ENCODE measurements at regions not wholly inside any gene's neighbourhood (a gene's known extent, or its start where the extent isn't known, plus 50 kb on each side); places are given as distances from the start of the nearest gene placed in this dataset.
"Not testable (repeated sequence)": the region's sequence is repeated elsewhere in the genome, so short reads cannot be mapped to it uniquely, and the experiment has no call there.

DNA sequence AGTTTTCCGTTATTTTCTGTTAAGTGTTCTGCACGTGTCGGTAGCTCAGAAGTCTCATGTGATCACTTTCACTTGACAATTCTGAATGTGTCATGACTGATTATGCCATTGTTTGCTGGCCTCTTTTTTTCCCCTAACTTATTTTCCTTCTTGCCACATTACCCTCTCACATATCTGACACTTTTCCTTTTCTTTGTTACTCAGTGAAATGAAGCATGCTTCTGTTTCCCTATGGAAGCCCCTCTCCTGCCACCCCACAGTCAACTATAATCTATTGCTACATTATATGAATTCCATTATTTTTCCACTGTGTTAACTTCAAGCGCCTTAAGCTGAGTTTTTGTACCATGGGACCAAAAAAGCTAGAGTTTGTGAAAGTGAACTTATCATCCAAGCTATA lies 531.6 kb upstream of the HS3ST5 start:
- Histone ChIP-seq H3K9ac (ENCODE audit: low read length) (no peak overlapping the region), H3K4me3 (ENCODE audit: insufficient read depth, low read depth, low read length) (no peak overlapping the region), H3K27me3 (ENCODE audit: insufficient read depth, low read length) (no peaks in the 10 kb centered on the region), H3K79me2 (ENCODE audit: insufficient read depth, low read length) (no peaks in the 10 kb centered on the region), H3K27ac (ENCODE audit: low read depth, low read length) (no peak overlapping the region), H4K20me1 (ENCODE audit: insufficient read depth, low read length) (no peaks in the 10 kb centered on the region), H2AFZ (ENCODE audit: low read depth, low read length) (no peak overlapping the region), H3K36me3 (ENCODE audit: insufficient read depth, low read length) (no peaks in the 10 kb centered on the region), H3K4me1 (ENCODE audit: insufficient read depth, low read length) (no peaks in the 10 kb centered on the region), H3K4me2 (ENCODE audit: low read length) (no peak overlapping the region), H3K9me3 (ENCODE audit: insufficient read depth, low read depth, low read length) (no peaks in the 10 kb centered on the region)
- no peak for DNase-seq (ENCODE audit: low read depth)
- FAIRE-seq, result no peak
- Mint-ChIP-seq H3K4me1 (ENCODE audit: low read depth, unreplicated experiment) (no peaks in the 10 kb centered on the region), H3K4me3 (ENCODE audit: unreplicated experiment) (no peak overlapping the region), H3K9me3 (ENCODE audit: unreplicated experiment) (no peaks in the 10 kb centered on the region), H3K36me3 (ENCODE audit: low read depth, unreplicated experiment) (no peaks in the 10 kb centered on the region), H3K27me3 (ENCODE audit: low read depth, unreplicated experiment) (no peaks in the 10 kb centered on the region), H3K27ac (ENCODE audit: unreplicated experiment) (no peak overlapping the region)
- TF ChIP-seq, protein P1, sequence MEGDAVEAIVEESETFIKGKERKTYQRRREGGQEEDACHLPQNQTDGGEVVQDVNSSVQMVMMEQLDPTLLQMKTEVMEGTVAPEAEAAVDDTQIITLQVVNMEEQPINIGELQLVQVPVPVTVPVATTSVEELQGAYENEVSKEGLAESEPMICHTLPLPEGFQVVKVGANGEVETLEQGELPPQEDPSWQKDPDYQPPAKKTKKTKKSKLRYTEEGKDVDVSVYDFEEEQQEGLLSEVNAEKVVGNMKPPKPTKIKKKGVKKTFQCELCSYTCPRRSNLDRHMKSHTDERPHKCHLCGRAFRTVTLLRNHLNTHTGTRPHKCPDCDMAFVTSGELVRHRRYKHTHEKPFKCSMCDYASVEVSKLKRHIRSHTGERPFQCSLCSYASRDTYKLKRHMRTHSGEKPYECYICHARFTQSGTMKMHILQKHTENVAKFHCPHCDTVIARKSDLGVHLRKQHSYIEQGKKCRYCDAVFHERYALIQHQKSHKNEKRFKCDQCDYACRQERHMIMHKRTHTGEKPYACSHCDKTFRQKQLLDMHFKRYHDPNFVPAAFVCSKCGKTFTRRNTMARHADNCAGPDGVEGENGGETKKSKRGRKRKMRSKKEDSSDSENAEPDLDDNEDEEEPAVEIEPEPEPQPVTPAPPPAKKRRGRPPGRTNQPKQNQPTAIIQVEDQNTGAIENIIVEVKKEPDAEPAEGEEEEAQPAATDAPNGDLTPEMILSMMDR (IDR thresholded peaks at IDR 0.05; ENCODE audit: insufficient read depth, low read depth, low read length), result no peak
- TF ChIP-seq EZH2 (IDR thresholded peaks at IDR 0.05; ENCODE audit: insufficient read depth, low read length), result no peak

DNA sequence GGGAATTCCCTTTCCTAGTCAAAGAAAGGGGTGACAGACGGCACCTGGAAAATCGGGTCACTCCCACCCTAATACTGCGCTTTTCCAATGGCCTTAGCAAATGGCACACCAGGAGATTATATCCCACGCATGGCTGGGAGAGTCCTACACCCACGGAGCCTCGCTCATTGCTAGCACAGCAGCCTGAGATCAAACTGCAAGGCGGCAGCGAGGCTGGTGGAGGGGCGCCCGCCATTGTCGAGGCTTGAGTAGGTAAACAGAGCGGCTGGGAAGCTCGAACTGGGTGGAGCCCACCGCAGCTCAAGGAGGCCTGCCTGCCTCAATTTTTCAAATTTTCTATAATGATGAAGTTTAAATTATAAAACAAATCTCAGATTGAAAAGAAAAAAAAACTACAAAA lies 522.7 kb upstream of the HS3ST5 start:
- not testable (repeated sequence) for H3K27me3 Mint-ChIP-seq (ENCODE audit: low read depth, unreplicated experiment); FAIRE-seq; DNase-seq (ENCODE audit: low read depth); H3K79me2 ChIP-seq (ENCODE audit: insufficient read depth, low read length); H3K27me3 ChIP-seq (ENCODE audit: insufficient read depth, low read length); H4K20me1 ChIP-seq (ENCODE audit: insufficient read depth, low read length); H3K4me2 ChIP-seq (ENCODE audit: low read length); H3K4me1 Mint-ChIP-seq (ENCODE audit: low read depth, unreplicated experiment); H3K9ac ChIP-seq (ENCODE audit: low read length); H3K9me3 ChIP-seq (ENCODE audit: insufficient read depth, low read depth, low read length); H3K4me1 ChIP-seq (ENCODE audit: insufficient read depth, low read length); H3K27ac ChIP-seq (ENCODE audit: low read depth, low read length); H3K9me3 Mint-ChIP-seq (ENCODE audit: unreplicated experiment); H2AFZ ChIP-seq (ENCODE audit: low read depth, low read length); H3K4me3 ChIP-seq (ENCODE audit: insufficient read depth, low read depth, low read length); H3K36me3 ChIP-seq (ENCODE audit: insufficient read depth, low read length); H3K36me3 Mint-ChIP-seq (ENCODE audit: low read depth, unreplicated experiment); H3K4me3 Mint-ChIP-seq (ENCODE audit: unreplicated experiment); H3K27ac Mint-ChIP-seq (ENCODE audit: unreplicated experiment)

DNA sequence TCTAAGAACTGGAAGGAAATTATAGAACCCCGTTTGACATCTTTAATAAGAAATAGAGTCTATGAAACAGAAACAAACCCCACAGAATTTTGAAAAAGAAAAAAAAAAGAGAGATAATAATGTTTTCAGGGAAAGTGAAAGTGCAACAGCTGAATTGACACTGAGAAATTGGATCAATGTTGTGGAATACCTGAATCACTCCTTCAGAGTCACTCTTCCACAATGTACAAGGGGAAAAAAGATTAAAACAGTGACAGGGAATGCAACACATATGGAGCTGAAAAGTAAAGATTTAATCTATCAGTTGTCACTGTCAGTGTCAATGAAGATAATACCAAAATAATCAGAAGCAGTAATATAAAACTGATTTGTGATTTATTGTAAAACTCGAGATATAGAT lies 520.8 kb upstream of the HS3ST5 start:
- Histone ChIP-seq H3K4me3 (ENCODE audit: insufficient read depth, low read depth, low read length) (no peak overlapping the region), H4K20me1 (ENCODE audit: insufficient read depth, low read length) (no peaks in the 10 kb centered on the region), H3K27me3 (ENCODE audit: insufficient read depth, low read length) (no peaks in the 10 kb centered on the region), H3K4me1 (ENCODE audit: insufficient read depth, low read length) (no peaks in the 10 kb centered on the region), H2AFZ (ENCODE audit: low read depth, low read length) (no peak overlapping the region), H3K36me3 (ENCODE audit: insufficient read depth, low read length) (no peaks in the 10 kb centered on the region), H3K4me2 (ENCODE audit: low read length) (no peak overlapping the region), H3K27ac (ENCODE audit: low read depth, low read length) (no peak overlapping the region), H3K9me3 (ENCODE audit: insufficient read depth, low read depth, low read length) (no peaks in the 10 kb centered on the region), H3K9ac (ENCODE audit: low read length) (no peak overlapping the region), H3K79me2 (ENCODE audit: insufficient read depth, low read length) (no peaks in the 10 kb centered on the region)
- Mint-ChIP-seq H3K4me1 (ENCODE audit: low read depth, unreplicated experiment) (peaks cover 8% of the 10 kb centered on the region), H3K27ac (ENCODE audit: unreplicated experiment) (no peak overlapping the region), H3K4me3 (ENCODE audit: unreplicated experiment) (no peak overlapping the region), H3K36me3 (ENCODE audit: low read depth, unreplicated experiment) (no peaks in the 10 kb centered on the region), H3K27me3 (ENCODE audit: low read depth, unreplicated experiment) (no peaks in the 10 kb centered on the region), H3K9me3 (ENCODE audit: unreplicated experiment) (no peaks in the 10 kb centered on the region)
- TF ChIP-seq, protein P1 (IDR thresholded peaks at IDR 0.05; ENCODE audit: insufficient read depth, low read depth, low read length), result no peak
- FAIRE-seq, result no peak
- DNase-seq (ENCODE audit: low read depth), result no peak

All from astrocyte (in vitro differentiated cells and primary cell).